GM04503 (cell line): ENCODE measurements at regions not wholly inside any gene's neighbourhood (a gene's known extent, or its start where the extent isn't known, plus 50 kb on each side); places are given as distances from the start of the nearest gene placed in this dataset.

ENCODE experiments used
- DNase-seq: peaks from one replicate; pipeline ENCODE4 v3.0.0-alpha.2; 2012; ENCODE audit warnings: low read depth

GRCh38 chr19:32104153-32104849 lies 241.1 kb upstream of the ZNF507 start:
- no peak for DNase-seq

DNA sequence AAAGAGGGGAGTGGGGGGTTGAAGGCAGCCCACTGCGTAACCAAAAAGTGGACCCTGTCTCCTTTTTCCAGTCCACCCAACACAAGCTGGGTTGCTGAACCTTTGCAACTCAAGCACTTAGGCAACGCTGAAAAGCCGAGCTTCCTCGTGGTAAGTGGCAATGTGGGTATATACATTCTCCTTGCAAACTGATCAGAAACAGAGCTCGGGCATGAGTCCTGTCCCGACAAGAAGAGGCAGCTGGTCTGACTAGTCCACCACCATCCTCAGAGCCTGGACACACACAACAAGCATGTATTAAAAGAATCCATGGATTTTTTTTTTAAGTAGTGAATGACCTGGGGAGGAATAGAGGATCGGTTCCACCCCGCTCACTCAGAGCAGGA lies 240.6 kb upstream of the ZNF507 start:
- DNase-seq, result no peak

GRCh38 chr19:32105527-32106310 lies 239.7 kb upstream of the ZNF507 start:
- no peak for DNase-seq

DNA sequence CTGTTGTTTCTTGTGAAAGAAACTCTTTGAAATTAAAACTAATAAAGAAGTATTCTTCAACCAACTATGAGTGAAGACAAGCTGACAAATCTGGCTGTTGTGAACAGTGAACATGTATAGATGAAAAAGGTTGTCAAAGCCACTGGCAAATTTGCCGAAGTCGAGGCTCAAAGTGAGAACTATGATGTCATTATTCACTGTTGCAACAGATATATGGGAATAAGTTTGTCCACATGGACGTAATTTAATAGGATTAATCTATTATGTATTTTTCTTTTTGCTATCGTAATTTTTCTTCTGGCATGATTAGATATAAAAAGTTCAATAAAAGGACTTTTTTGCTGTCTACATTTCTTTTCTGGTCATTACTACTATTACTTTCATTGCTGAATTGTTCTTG lies 223.2 kb upstream of the ZNF507 start:
- DNase-seq, result no peak

- DNase-seq, result no peak
These were observed 222.0 kb upstream of the ZNF507 start for GRCh38 chr19:32123355-32123940.

DNA sequence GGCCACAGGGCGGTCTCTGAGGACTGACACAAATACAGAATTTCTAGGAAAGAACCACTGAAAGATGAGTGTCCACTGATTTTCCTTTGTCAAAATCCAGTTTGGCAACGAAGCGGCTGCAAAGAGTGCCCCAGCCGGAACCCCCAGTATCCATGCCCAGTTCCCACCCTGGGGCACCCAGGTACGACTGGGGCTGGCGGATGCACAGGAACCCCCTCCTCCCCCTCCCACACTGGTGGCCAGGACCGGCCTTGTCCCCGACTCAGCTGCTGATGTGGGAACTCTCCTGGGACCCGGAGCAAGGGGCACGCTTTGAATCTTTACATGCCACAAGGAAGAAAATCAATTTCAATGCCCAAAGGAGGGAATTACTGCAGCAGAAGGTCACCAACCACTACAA lies 220.8 kb upstream of the ZNF507 start:
- no peak for DNase-seq

GRCh38 chr19:32129141-32129540 lies 216.3 kb upstream of the ZNF507 start:
- no peak for DNase-seq

GRCh38 chr19:32130332-32130731 lies 215.1 kb upstream of the ZNF507 start:
- DNase-seq, result no peak

DNA sequence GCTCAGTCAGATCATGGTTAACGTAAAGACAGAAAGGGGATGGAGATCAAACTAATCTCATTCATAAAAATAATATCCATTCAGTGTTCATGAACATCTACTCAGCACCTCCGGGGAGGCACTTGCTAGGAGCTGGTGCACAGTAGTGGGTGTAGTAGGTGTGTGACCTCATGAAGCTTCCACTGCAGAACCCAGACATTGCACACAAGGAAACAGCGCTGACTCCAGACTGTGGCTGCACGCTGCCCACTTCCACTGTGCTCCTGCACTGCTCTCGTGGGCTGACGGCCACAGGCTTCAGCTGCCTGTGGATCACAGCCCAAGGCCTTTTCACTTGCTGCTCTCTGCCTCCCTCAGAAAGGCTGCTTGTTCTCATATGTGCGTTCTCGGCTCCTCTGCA lies 214.4 kb upstream of the ZNF507 start:
- DNase-seq, result no peak

GRCh38 chr19:32138416-32138815 lies 207.0 kb upstream of the ZNF507 start:
- DNase-seq, result no peak

DNA sequence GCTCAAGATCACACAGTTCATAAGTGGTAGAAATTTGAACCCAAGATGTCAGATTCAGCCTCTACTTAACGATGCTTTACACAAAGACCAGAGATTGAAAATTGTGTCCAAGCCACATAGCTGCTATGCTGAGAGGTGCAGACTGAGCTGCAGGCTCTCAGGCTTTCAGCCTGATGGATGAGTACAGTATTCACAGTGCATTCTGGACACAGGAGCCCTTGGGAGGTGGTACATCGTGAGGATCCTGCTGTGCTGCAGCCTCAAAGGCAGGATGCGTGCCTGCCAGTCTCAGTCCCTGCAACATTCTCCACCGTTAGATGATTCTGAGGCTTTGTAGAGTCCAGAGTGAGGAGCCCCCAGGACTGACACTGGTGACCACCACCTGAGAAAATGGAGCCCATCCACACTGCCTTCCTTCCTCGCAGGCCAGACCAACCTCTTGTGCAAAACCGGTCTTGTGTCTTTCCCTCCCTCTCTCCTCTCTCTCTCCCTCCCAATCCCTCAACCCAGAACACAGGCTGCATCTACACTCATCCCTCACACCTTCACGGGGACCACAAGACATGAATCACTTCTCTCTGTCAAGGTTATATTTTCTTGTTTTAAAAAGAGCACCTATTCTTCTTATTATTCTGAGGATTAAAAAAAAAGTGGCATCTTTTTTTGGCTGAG lies 203.4 kb upstream of the ZNF507 start:
- no peak for DNase-seq

GRCh38 chr19:32146664-32147063 lies 198.7 kb upstream of the ZNF507 start:
- no peak for DNase-seq

GRCh38 chr19:32150605-32151004 lies 194.8 kb upstream of the ZNF507 start:
- DNase-seq, result no peak

- no peak for DNase-seq
These were observed 191.0 kb upstream of the ZNF507 start for GRCh38 chr19:32154418-32154817.

DNA sequence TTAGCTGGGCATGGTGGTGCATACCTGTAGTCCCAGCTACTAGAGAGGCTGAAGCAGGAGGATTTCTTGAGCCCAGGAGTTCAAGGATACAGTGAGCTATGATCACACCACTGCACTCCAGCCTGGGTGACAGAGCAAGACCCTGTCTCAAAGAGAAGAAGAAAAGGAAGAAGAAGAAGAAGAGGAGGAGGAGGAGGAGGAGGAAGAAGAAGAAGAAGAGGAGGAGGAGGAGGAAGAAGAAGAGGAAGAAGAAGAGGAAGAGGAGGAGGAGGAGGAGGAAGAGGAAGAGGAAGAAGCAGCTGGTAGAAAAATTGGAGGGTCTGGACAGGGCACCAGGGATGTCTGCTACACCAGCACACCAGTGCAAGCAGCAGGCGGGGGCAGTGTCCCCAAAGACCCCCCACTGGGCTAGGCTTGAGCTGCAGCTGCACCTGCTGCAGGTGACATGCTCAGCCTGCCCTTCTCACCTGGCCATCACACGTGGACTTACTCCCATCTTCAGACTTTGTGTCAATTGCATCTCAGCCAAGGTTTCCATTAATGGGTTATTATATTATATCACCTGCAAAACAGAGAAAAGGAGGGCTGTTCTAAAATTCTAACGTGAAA lies 180.9 kb upstream of the ZNF507 start:
- DNase-seq, result no peak

- DNase-seq, result no peak
These were observed 180.3 kb upstream of the ZNF507 start for GRCh38 chr19:32165141-32165540.

DNA sequence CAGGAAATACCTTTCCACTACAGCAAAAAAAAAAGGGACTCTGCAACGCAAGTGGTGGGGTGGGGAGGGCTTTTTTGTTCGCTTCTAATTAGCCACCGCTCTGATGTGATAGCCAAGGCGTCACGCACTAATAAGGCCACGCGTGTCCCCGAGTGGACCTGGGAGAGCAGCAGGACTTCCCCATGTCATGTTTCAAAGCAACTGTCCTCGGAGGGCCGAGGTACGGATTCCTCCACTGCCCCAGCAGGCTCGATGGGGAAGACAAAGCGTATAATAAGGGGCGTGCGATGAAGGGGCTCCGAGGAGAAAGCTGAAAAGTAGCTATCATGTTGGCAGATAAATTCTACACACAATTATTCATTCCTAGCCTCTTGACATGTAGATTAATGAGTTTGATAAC lies 179.7 kb upstream of the ZNF507 start:
- DNase-seq, result no peak

- DNase-seq, result no peak
These were observed 179.2 kb upstream of the ZNF507 start for GRCh38 chr19:32166238-32166637.

DNA sequence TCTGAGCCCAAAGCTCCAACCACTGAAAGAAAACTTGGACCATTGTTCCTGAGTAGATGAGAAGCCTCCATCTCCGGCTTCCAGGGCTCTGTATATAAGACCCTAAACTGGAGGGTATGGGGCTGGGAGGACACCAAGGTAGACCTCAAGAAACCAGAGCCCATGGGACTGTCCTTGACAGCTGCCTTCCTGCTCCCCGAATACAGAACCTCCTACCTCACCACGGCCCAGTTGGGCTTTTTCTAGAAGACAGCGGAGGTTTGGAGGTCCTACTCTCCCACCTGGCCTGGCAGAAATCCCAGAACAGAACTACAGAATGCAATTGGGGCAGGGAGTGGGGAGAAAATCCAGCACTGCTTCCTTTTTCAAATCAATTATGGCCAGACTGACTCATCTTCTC lies 177.3 kb upstream of the ZNF507 start:
- no peak for DNase-seq

GRCh38 chr19:32168606-32169005 lies 176.8 kb upstream of the ZNF507 start:
- no peak for DNase-seq

DNA sequence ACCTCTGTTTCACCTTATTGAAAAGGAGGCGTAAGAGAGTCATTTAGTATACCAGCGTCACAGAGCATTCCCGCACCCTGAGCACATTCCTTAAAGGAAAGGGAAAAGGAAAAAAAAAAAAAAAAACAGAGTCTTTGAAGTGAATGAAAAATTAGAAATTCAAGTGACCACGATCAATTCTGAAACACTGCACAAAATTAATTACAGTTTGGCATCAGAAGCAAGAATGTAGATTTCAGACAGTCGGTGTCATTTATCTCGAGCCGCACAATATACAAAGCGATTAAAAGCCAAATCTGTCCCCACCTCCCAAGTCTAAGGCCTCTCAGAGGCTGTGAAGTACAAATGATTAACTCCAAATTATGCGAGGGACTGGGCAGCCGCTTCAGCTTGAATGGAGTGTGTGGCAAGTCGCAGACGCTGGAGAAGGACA lies 173.7 kb upstream of the ZNF507 start:
- no peak for DNase-seq

DNA sequence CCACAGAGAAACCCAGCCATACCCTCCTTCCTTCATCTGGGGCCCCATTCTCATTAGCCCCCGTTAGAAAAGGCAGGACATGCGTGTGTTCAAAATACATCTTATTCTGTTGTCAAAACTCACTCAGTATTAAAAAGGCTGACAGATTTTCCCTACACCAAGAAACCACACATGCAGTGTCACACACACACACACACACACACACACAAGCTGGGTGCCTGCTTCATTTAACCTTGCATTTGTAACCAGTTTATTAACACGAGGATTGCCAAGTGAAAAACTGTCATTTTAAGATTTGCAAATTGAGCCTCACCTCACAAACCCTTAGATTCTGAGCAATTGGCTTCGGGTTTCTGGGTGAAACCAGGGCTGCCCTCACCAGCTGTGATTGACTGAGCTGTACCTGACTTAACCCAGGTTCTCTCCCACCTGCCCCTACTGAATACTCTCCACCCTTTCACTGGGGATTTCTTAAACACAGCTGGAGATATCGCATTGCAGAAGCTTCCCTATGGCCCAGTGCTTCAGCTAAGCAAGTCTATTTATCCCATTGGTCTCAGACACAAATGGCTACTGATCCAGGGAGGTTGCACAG lies 172.7 kb upstream of the ZNF507 start:
- DNase-seq, result no peak
